Spleen (tissue), 7 donors: ENCODE measurements at regions not wholly inside any gene's neighbourhood (a gene's known extent, or its start where the extent isn't known, plus 50 kb on each side); places are given as distances from the start of the nearest gene placed in this dataset.

Experiments
- POLR2A ChIP-seq, 3 donors: fragments of 450-650 bp; IDR thresholded peaks; one replicate each; pipeline ENCODE4 v1.5.1; 2017; ENCODE audit warnings: antibody characterized with exemption in 3 of 3, mild to moderate bottlenecking in 1 of 3
- TF ChIP-seq, protein P1 (sequence below), 11 experiments: fragments of 200-600 bp in 7 of 11; fragments of 450-650 bp in 4 of 11; sonication (generic) in 4 of 11; IDR thresholded peaks in 8 of 11; conservative IDR thresholded peaks in 3 of 11; 1 replicate in 7 of 11; 2 replicates in 4 of 11; pipeline versions ENCODE4 v1.4.0 to v1.8.0; 2016 to 2021; ENCODE audit warnings: antibody characterized with exemption in 11 of 11, inconsistent platforms in 4 of 11, mild to moderate bottlenecking in 1 of 11
- donor health status: DM: no; HTN: no; CAD: no; lungs with moderate emphysema.
- donor health status: DM: no; HTN: no; CAD: no.
- donor health status: DM: no; HTN: no; CAD: no.

DNA sequence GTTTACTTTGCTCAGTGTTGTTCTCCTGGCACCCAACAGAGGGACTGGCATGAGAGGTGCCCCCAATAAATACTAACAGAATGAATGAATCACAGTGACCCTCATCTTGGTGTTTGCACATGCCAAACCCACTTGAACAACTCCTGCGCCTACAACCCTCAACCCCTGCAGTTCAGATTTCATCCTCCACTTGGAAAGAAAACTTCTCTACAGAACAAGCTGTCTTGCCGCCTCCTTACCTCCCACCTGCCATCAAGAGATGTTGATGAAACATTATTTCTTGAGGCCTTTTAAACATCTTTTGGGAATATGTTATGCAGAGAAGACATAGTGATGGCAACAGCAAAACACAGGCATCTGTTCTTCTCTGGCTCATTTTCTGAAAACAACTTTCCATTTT is 216.0 kb upstream of the SH3BP4 start:
- TF ChIP-seq, protein P1, sequence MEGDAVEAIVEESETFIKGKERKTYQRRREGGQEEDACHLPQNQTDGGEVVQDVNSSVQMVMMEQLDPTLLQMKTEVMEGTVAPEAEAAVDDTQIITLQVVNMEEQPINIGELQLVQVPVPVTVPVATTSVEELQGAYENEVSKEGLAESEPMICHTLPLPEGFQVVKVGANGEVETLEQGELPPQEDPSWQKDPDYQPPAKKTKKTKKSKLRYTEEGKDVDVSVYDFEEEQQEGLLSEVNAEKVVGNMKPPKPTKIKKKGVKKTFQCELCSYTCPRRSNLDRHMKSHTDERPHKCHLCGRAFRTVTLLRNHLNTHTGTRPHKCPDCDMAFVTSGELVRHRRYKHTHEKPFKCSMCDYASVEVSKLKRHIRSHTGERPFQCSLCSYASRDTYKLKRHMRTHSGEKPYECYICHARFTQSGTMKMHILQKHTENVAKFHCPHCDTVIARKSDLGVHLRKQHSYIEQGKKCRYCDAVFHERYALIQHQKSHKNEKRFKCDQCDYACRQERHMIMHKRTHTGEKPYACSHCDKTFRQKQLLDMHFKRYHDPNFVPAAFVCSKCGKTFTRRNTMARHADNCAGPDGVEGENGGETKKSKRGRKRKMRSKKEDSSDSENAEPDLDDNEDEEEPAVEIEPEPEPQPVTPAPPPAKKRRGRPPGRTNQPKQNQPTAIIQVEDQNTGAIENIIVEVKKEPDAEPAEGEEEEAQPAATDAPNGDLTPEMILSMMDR (IDR thresholded peaks at IDR 0.05 in 8 of 11, conservative IDR thresholded peaks at IDR 0.05 in 3 of 11), result no peak
- TF ChIP-seq POLR2A (IDR thresholded peaks at IDR 0.05), result no peak
